Fibroblast of skin of scalp (primary cell): ENCODE measurements at regions not wholly inside any gene's neighbourhood (a gene's known extent, or its start where the extent isn't known, plus 50 kb on each side); places are given as distances from the start of the nearest gene placed in this dataset.

Source experiments
- DNase-seq: peaks from one replicate; pipeline ENCODE4 v3.0.0-alpha.2; 2013

GRCh38 chr2:107392241-107392704 lies 434.4 kb upstream of the RGPD4 start:
- no peak for DNase-seq

- DNase-seq: peak; percentile 35
These were observed 433.2 kb upstream of the RGPD4 start for GRCh38 chr2:107393516-107393915.

- DNase-seq: no peak
These were observed 428.0 kb upstream of the RGPD4 start for GRCh38 chr2:107398683-107399082.

DNA sequence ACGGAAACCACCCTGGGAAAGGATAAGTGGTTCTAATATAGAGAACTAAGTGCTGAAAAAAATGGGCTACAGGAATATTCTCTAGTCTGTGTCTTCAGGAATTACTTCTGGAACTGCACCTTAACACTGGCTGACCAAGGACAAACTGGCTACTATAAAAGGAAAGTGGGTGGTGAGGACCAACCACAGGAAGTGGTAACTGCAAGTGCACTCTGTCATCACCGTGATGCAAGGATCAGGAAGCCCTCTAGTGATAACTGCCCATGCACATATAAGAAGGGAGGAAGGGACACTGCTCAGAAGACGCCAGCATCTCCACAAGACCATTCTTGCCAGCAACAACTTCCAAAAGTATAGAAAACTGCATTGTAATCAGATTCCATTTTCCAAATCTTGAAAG lies 424.4 kb upstream of the RGPD4 start:
- no peak for DNase-seq

DNA sequence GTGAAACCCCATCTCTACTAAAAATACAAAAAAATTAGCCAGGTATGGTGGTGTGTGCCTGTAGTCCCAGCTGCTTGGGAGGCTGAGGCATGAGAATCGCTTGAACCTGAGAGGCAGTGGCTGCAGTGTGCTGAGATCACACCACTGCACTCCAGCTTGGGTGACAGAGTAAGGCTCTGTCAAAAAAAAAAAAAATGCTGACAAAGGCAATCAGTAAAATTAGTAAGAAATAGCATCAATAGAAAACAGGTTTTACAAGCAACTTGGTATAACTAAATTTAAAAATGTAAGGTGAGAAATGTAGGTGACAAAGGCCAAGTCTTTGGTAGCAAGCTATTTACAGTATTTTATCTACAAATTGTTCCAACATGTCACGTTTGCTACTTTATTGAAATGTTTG lies 421.4 kb upstream of the RGPD4 start:
- no peak for DNase-seq

DNA sequence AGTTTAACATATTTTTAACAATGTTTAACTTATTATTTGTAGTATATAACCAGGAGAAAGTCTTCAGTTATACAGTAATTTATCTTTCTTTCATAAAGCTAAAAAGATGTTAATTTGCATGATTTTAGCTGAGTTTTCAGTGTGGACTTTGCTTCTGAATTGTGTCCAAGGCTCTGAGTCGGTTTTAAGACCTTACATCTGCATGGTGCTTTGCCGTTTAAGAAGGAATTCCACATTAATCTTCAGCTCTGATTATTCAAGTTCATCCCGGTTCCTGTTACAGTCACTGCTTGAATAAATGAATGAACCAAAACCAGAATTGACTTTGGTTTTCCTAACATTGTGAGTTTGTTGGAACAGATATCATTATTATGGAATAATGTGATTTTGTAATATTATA lies 419.7 kb upstream of the RGPD4 start:
- DNase-seq: no peak

DNA sequence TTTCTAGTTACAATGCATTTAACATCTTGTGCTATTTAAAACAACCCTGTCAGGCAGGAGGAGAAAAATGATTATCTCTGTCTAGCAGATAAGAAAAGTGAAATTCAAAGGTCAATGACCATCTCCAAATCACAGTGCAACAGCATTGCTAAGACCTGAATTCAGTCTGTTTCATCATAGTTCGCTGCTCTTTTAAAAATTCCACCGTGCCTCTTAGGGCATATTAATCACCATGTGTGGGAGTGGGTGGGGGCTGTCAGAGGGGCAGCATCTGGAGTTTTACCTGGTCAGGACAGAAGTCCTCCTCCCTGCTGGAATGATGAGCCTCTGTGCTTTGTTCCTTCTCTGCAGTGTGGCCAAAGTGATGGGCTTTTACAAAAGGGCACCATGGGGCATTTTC lies 418.7 kb upstream of the RGPD4 start:
- no peak for DNase-seq

DNA sequence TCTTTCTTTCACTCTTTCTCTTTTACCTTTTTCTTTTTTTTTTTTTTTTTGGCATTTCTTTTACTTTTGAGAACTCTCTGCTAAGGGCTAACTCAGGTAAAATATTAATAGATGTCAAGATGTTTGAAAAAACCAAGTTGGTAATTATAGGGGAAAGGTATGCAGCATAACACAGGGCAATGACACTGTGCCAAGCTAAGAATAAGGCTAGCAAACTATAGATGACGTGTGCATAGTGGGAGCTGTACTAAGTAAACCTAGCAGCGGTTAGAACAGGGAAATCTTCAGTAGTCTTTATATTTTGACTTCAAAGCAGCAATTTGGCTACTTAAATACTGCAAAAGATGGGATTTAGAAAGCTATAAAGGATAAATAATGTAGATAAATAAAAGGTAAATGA lies 415.4 kb upstream of the RGPD4 start:
- no peak for DNase-seq

GRCh38 chr2:107412209-107412904 lies 414.3 kb upstream of the RGPD4 start:
- DNase-seq: peak; percentile 81

DNA sequence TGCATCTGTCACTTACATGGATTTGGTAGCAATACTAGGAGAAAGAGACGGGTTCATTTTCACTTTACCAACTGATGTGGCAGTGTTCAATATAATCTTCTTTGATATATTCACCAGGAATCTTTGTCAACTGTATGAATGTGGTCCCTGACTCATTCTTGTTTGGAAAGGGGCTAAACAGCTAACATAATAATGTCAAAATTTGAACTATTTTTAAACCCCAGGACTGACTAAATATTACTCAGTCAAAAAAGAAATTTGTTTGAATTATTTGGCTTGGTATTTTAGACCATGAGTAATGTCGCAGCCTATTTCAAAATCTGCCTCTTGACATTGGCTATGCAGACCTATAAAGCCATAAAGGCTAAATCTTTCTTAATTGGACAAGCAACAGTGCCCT lies 413.7 kb upstream of the RGPD4 start:
- peak; percentile 85 for DNase-seq

DNA sequence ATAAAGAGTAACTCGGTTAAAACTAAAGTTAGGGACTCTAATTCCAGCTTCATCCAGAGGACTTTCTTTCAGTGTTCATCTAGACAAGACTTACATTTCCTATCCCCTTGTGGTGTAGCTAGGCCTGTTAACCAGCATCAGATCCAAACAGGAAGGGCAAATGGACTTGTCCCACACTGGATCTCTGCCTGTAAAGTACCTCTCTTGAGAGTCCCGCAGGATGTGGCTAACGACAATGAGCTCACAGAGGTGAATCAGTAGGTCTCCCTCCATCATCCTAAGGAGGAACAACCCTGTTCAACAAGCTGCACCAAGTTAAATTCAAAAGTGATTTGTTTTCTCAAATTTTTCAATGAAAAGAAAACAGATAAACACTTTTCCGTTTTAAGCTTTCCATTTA lies 412.3 kb upstream of the RGPD4 start:
- no peak for DNase-seq

- no peak for DNase-seq
These were observed 408.0 kb upstream of the RGPD4 start for GRCh38 chr2:107418708-107419107.

- DNase-seq: no peak
These were observed 407.5 kb upstream of the RGPD4 start for GRCh38 chr2:107419191-107419590.

GRCh38 chr2:107428781-107429180 lies 397.9 kb upstream of the RGPD4 start:
- DNase-seq: no peak

DNA sequence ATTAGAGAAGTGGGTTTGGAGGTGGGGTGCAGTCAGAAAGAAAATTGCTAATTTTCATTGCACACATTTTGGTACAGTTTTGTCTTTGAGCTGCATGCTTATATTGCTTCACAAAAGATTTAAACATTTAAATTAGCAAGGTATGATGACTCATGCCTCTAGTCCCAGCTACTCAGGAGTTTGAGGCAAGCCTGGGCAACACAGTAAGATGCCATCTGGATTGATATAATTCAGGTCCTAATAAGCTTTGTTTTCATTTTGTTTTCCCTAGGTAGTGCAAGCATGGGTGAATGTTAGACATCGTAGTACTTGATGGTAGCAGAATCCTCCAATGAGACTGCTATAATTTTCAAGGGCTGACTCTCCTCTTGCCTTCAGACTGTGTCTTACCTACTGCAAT lies 396.7 kb upstream of the RGPD4 start:
- no peak for DNase-seq

DNA sequence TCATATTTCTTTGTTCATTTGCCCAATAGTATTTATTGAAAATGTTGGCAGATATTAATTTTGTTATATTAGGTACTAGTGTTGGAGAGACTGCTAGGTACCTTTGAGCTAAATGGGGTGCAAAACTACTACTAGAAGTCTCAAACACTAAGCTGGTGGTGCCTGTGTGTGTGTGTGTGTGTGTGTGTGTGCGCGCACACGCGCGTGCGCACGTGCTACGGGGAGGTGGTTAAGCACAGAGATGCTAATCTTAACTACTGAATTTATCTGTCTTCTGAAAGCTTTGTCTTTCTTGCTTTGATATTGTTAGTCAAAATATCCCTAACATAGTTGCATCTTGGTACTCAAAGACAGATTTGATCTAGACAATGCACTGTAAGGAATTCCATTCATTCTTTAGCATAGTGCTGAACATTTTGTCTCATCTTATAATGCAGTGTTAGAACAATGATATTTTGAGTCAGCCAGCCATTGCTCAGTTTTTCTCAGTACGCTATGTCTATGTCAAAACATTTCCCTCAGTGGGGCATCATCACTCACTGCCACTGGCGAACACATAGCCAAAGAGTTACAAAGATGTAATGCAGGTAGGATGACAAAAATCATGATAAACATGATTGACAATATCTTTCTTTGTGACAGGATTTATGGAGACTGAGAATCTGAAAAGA lies 396.0 kb upstream of the RGPD4 start:
- DNase-seq: no peak

- DNase-seq: no peak
These were observed 390.4 kb upstream of the RGPD4 start for GRCh38 chr2:107436281-107436680.

DNA sequence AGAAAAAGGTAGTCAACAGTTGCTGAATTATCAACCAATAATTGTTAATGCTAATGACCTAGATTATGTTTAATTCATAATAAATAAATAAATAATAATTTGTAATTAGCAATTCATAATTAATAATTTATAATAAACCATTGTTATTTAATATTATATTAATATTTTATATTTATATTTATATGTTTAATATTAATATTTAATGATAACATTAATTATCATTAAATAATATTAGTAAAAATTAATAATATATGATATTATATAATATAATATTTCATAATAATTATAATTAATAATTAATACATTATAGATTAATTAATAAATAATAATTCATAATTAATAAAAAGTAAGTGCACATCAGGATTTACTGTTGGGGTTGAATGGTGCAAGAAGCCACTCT lies 389.4 kb upstream of the RGPD4 start:
- DNase-seq: no peak

- DNase-seq: peak; percentile 31
These were observed 388.9 kb upstream of the RGPD4 start for GRCh38 chr2:107437807-107438206.

DNA sequence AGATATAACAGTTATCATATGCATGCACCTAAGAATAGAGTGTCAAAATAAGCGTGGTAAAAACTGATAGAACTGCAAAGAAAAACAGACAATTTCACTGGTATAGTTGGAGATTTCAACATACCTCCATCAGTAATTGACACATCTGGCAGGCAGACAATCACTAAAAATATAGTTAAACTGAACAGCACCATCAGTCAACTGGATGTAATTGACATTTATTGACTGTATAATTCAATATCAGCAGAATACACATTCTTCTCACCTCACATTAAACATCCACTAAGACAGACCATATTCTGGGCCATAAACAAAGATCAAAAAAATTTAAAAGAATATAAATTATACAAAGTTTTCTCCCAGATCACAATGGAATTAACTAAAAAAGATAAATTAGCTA lies 378.5 kb upstream of the RGPD4 start:
- DNase-seq: no peak

DNA sequence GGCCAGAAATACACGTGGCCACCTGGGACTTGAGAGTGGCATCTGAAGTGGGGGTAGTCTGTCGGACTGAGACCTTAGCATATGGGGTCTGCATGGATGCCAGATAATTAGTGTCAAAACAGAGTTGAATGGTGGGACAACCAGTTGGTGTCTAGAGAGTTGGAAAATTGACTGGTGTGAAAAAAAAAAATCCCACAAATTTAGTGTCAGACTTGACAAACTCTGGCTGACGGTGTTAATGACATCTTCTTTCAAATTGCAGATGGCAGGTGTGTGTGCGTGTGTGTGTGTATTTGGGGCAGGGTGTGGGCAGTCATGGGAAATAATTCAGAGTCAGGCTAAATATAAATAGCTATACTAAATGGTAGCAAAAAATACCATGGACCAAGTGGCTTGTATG lies 365.4 kb upstream of the RGPD4 start:
- DNase-seq: no peak

- no peak for DNase-seq
These were observed 364.5 kb upstream of the RGPD4 start for GRCh38 chr2:107462181-107462580.

DNA sequence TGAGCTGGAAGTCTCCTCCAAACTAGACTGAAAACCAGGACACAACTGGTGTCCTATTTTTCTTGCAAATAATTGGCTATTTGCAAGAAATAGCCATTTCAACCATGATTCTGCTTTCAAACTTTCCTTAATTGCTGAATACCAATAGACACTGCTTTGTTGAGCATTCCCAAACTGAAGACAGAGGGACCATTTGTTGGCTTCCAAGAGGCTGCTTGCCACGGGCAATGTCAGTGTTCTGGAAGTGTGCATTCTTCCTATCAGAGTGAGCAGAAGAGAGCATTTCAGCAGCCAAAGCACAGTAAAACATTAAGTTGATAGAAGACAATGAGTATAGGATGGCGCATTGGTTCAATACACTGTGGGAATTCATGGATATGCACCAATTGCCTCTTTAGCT lies 360.5 kb upstream of the RGPD4 start:
- no peak for DNase-seq

DNA sequence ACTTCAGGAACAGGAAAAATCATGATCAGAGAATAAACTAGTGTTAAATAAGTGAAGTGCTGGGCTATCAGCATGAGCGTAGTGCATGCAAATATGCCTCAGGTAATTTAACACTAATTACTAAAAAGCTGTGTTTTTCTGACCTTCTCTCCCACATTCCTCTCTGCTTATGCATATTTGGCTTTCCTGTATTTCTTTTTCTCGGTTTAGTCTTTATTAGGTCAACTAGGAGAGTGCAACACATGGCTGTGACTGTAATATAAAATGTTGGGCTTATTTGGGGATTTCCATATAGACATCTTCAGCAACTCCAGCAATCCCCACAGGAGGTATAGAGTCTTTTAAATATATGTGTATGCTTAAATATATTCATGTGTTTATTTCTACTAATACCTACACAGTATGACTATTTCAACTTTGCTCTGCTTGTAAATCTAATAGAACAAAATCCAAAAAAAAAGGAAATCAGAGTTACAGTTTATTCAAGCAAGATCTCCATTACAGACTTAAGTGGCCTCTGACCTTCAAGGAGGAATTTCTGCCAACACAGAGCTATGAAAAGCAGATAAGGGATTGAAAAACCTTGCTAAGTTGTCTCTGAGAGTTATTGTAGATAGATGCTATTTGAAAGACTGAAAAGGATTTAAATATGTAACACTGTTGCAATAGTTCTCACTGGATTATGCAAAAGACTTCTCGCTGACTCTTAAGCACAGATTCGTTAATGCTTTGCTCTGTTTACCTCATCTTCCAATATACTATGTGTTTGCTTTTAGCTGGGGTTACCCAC lies 359.5 kb upstream of the RGPD4 start:
- DNase-seq: no peak
